Kidney (tissue), 13 donors: ENCODE measurements at regions not wholly inside any gene's neighbourhood (a gene's known extent, or its start where the extent isn't known, plus 50 kb on each side); places are given as distances from the start of the nearest gene placed in this dataset.

ENCODE experiments used
- DNase-seq, 5 donors: peaks; one replicate each; pipeline ENCODE4 v3.0.0-alpha.2; 2013 to 2020
- FAIRE-seq: peaks from 2 replicates; lab custom pipeline; 2012; peaks lifted over from hg19 to GRCh38; lab: Jason Lieb, UNC
- H3K27ac ChIP-seq, 2 donors: one replicate each; pipeline ENCODE4 v1.7.0; 2013; ENCODE audit warnings: low read depth in 2 of 2, low read length in 2 of 2, inconsistent platforms in 1 of 2
- H3K27me3 ChIP-seq: one replicate; pipeline ENCODE4 v1.7.1; 2013; ENCODE audit warnings: low read length, inconsistent platforms; ENCODE audit not compliant: control insufficient read depth, insufficient read depth
- H3K36me3 ChIP-seq, 3 donors: one replicate each; pipeline versions ENCODE4 v1.7.0 to v1.7.1; 2013; ENCODE audit warnings: low read length in 3 of 3, control low read depth in 1 of 3, inconsistent platforms in 1 of 3; ENCODE audit not compliant: insufficient read depth in 3 of 3, control insufficient read depth in 2 of 3
- H3K4me1 ChIP-seq, 3 donors: one replicate each; pipeline versions ENCODE4 v1.7.0 to v1.7.1; 2013; ENCODE audit warnings: low read length in 3 of 3, inconsistent platforms in 1 of 3, low read depth in 1 of 3; ENCODE audit not compliant: control insufficient read depth in 2 of 3, insufficient read depth in 2 of 3
- H3K4me3 ChIP-seq, 3 donors: one replicate each; pipeline versions ENCODE4 v1.7.0 to v1.8.1; 2013; ENCODE audit warnings: low read length in 3 of 3, control low read depth in 1 of 3, inconsistent platforms in 1 of 3
- H3K9ac ChIP-seq, 3 donors: one replicate each; pipeline versions ENCODE4 v1.7.0 to v1.7.1; 2013; ENCODE audit warnings: low read length in 3 of 3, control low read depth in 1 of 3, inconsistent platforms in 1 of 3
- H3K9me3 ChIP-seq, 3 donors: one replicate each; pipeline versions ENCODE4 v1.7.0 to v1.7.1; 2013; ENCODE audit warnings: low read length in 3 of 3, control low read depth in 1 of 3, inconsistent platforms in 1 of 3; ENCODE audit not compliant: control insufficient read depth in 2 of 3, insufficient read depth in 1 of 3
- intact Hi-C: fragments of 100-400 bp; cut with DNase I; formaldehyde crosslinking; loops from one replicate; pipeline ENCODE4 v1.11.1; 2022
- TF ChIP-seq, protein P1 (sequence below): IDR thresholded peaks from 3 replicates; pipeline ENCODE4 v1.5.1; 2012; ENCODE audit warnings: mild to moderate bottlenecking, moderate library complexity, borderline replicate concordance; ENCODE audit not compliant: insufficient read depth; ENCODE audit errors: extremely low read depth
- donor health status: control.
- donor health status: control.
- donor health status: control.
- donor health status: control.
- donor health status: control.
- donor health status: DM: yes; HTN: yes; CAD: no.
- donor health status: Normal renal cell carcinoma (clear cell type).

DNA sequence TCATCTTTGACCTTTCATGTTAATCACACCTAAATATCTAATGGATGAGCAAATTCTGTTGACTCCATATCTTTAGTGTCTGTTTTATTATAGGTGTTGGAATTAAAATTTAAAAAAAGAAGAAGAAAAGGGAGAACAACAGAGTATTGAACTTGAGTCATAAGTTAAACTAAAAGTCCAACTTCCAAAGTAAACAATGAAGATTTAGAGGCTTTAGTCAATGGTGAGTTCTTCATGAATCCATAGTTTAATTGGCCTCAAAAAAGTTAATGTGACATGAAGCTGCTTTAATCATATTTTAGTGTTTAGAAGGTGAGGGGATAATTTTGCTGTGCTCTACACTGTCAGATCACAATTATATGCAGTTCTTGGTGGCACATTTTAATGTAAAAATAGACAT, 288.2 kb upstream of the RORA start:
- intact Hi-C loops: no loop called here
- no peaks in the 10 kb centered on the region for H3K9me3 ChIP-seq
- no peak overlapping the region for H3K9ac ChIP-seq
- H3K36me3 ChIP-seq: no peaks in the 10 kb centered on the region
- H3K4me3 ChIP-seq: no peak overlapping the region
- DNase-seq (no peak), FAIRE-seq (no peak)
- no peak overlapping the region for H3K27ac ChIP-seq
- TF ChIP-seq, protein P1, sequence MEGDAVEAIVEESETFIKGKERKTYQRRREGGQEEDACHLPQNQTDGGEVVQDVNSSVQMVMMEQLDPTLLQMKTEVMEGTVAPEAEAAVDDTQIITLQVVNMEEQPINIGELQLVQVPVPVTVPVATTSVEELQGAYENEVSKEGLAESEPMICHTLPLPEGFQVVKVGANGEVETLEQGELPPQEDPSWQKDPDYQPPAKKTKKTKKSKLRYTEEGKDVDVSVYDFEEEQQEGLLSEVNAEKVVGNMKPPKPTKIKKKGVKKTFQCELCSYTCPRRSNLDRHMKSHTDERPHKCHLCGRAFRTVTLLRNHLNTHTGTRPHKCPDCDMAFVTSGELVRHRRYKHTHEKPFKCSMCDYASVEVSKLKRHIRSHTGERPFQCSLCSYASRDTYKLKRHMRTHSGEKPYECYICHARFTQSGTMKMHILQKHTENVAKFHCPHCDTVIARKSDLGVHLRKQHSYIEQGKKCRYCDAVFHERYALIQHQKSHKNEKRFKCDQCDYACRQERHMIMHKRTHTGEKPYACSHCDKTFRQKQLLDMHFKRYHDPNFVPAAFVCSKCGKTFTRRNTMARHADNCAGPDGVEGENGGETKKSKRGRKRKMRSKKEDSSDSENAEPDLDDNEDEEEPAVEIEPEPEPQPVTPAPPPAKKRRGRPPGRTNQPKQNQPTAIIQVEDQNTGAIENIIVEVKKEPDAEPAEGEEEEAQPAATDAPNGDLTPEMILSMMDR: no peak
- no peaks in the 10 kb centered on the region for H3K27me3 ChIP-seq
- H3K4me1 ChIP-seq: no peaks in the 10 kb centered on the region

DNA sequence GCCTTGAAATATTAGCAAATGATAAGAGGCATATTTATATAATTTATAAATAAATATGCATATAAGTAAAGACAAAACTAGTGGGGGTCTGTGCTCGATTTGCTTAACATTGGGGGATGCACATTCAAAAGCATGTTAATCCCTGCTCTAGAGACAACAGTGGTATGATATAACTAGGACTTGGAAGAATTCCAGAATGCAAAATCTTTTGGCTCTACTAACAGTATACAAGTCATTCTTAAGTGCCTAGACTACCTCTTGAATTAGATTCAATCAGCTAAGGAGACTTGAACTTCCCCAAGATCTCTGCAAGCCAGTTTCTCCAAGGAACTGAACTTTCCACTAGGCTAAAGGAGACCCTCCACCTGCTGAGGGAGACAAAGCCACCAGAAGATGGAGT, 282.7 kb upstream of the RORA start:
- H3K4me3 ChIP-seq: no peak overlapping the region
- TF ChIP-seq, protein P1: no peak
- no peak overlapping the region for H3K9ac ChIP-seq
- no peaks in the 10 kb centered on the region for H3K27me3 ChIP-seq
- H3K4me1 ChIP-seq: no peaks in the 10 kb centered on the region
- no peaks in the 10 kb centered on the region for H3K36me3 ChIP-seq
- no peak overlapping the region for H3K27ac ChIP-seq
- DNase-seq (no peak), FAIRE-seq (no peak)
- no peaks in the 10 kb centered on the region for H3K9me3 ChIP-seq
- intact Hi-C loops: no loop called here

DNA sequence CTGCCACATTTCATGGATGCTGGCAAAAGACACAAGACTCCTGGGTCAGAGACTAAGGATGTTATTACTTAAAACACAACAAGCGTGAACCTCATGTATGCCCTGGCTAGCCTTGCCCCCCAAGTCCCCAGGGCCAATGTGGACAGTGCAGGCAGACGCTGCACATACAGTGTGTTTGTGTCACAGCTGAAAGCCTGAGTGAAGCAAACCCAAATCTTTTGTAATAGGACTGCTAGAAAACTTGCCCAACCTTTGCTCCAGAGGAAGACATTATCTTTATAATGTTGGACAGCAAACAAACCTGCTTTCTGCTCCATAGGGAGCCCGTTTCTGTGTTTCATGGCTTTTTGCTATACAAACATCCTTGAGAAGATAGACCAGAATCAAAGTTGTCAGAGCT, 282.0 kb upstream of the RORA start:
- Histone ChIP-seq H3K9ac (no peak overlapping the region), H3K4me3 (no peak overlapping the region), H3K4me1 (no peaks in the 10 kb centered on the region), H3K27ac (no peak overlapping the region), H3K9me3 (no peaks in the 10 kb centered on the region), H3K27me3 (no peaks in the 10 kb centered on the region), H3K36me3 (no peaks in the 10 kb centered on the region)
- no peak for DNase-seq
- no peak for FAIRE-seq
- TF ChIP-seq, protein P1: no peak
- intact Hi-C loops: no loop called here

DNA sequence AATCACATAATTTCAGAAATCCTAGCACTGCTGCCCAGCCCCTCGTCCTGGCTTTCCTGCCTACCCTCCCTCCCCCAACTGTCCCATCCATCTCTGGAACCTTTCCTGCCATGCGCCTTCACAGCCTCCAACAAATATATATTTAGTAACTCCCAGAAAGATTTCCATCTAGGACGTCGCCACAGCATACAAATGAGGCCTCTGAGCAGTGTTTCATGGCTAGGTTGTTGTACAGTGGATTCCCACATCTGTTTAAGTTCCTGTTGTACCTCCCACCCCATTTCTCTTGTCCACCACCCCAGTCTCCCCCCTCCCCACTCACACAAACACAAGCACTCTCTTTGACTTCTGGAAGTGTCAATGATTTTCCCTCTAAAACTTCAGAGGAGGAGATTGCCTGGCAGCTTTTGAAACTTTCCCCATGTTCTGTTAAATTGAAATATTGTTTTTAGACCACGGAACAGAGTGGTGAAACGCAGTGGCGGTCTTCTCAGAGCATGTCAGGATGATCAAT, 280.3 kb upstream of the RORA start:
- TF ChIP-seq, protein P1: no peak
- H3K27ac ChIP-seq: no peak overlapping the region
- DNase-seq (peak in 2 of 5 donors; percentile 26 to 33), FAIRE-seq (no peak)
- no peak overlapping the region for H3K4me3 ChIP-seq
- H3K9me3 ChIP-seq: no peaks in the 10 kb centered on the region
- no peaks in the 10 kb centered on the region for H3K27me3 ChIP-seq
- H3K36me3 ChIP-seq: no peaks in the 10 kb centered on the region
- H3K4me1 ChIP-seq: no peaks in the 10 kb centered on the region
- intact Hi-C loops: no loop called here
- no peak overlapping the region for H3K9ac ChIP-seq
